ENCODE measurements at regions not wholly inside any gene's neighbourhood (a gene's known extent, or its start where the extent isn't known, plus 50 kb on each side); places are given as distances from the start of the nearest gene placed in this dataset.

DNA sequence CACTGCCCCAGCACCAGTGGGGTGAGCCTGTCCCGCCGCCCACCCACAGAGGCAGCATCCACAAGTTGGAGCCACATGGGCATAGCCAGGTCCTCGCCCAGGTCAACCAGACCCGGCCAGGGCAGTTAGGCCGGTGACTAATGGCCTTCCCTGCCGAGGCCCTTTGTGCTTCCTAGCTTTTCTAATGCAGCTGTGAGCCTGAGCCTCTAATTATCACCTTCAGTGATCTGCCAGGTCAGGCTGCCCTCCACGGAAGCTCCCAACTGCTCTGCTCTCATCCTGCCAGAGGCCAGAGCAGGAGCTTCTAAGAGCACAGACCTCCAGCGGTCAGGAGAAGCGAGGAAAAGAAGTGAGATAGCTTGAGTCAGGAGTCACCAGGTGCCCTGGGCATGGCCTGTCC, 87.1 kb upstream of the PPP1R26 start:
- Histone ChIP-seq H3K36me3 (ENCODE audit: control insufficient read depth, insufficient read depth, low read length) (no peaks in the 10 kb centered on the region), H3K4me1 (ENCODE audit: control insufficient read depth, insufficient read depth, low read length, poor library complexity, severe bottlenecking) (no peaks in the 10 kb centered on the region), H3K27ac (ENCODE audit: low read depth, low read length, severe bottlenecking) (no peak overlapping the region), H3K9me3 (ENCODE audit: control insufficient read depth, low read length) (peaks cover 14% of the 10 kb centered on the region), H3K4me3 (ENCODE audit: extremely low read depth, insufficient read depth, low read length, poor library complexity, severe bottlenecking) (no peak overlapping the region)
- 43 to 45% methylated on average over 9 of the region's 9 CpGs for WGBS, 2 experiments (ENCODE audit: insufficient coverage in 2 of 2)

DNA sequence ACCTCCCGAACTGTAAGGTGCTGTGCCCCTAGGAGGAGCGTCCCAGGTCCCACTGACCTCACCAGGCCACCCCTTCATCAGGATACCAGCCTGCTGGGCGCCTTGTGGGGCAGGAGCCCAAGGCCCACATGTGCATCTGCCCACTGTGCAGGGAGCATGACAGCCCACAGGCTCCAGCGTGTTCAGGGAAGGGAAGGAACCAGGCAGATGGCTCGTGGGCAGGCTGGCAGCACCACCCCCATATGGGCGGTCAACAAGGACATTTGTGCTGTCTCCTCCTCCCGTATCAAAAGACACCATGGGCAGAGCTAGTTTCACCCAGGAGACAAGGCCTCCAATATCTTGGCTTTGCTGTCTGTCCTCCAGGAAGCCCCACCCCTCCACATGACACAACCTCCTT, 85.5 kb upstream of the PPP1R26 start:
- Histone ChIP-seq H3K4me3 (ENCODE audit: extremely low read depth, insufficient read depth, low read length, poor library complexity, severe bottlenecking) (no peak overlapping the region), H3K4me1 (ENCODE audit: control insufficient read depth, insufficient read depth, low read length, poor library complexity, severe bottlenecking) (no peaks in the 10 kb centered on the region), H3K27ac (ENCODE audit: low read depth, low read length, severe bottlenecking) (no peak overlapping the region), H3K36me3 (ENCODE audit: control insufficient read depth, insufficient read depth, low read length) (no peaks in the 10 kb centered on the region), H3K9me3 (ENCODE audit: control insufficient read depth, low read length) (peaks cover 18% of the 10 kb centered on the region)
- WGBS, 2 experiments (ENCODE audit: insufficient coverage in 2 of 2): 79 to 89% methylated on average over 4 to 7 of the region's 7 CpGs

- 95 to 97% methylated on average over 5 of the region's 5 CpGs for WGBS, 2 experiments (ENCODE audit: insufficient coverage in 2 of 2)
- H3K36me3 ChIP-seq (ENCODE audit: control insufficient read depth, insufficient read depth, low read length): no peaks in the 10 kb centered on the region
- no peak overlapping the region for H3K27ac ChIP-seq (ENCODE audit: low read depth, low read length, severe bottlenecking)
- no peaks in the 10 kb centered on the region for H3K4me1 ChIP-seq (ENCODE audit: control insufficient read depth, insufficient read depth, low read length, poor library complexity, severe bottlenecking)
- peaks cover 18% of the 10 kb centered on the region for H3K9me3 ChIP-seq (ENCODE audit: control insufficient read depth, low read length)
- no peak overlapping the region for H3K4me3 ChIP-seq (ENCODE audit: extremely low read depth, insufficient read depth, low read length, poor library complexity, severe bottlenecking)
Measured at GRCh38 chr9:135394699-135395645, 84.6 kb upstream of the PPP1R26 start.

- Histone ChIP-seq H3K36me3 (ENCODE audit: control insufficient read depth, insufficient read depth, low read length) (no peaks in the 10 kb centered on the region), H3K4me1 (ENCODE audit: control insufficient read depth, insufficient read depth, low read length, poor library complexity, severe bottlenecking) (no peaks in the 10 kb centered on the region), H3K9me3 (ENCODE audit: control insufficient read depth, low read length) (peaks cover 18% of the 10 kb centered on the region), H3K4me3 (ENCODE audit: extremely low read depth, insufficient read depth, low read length, poor library complexity, severe bottlenecking) (no peak overlapping the region), H3K27ac (ENCODE audit: low read depth, low read length, severe bottlenecking) (no peak overlapping the region)
- 92 to 96% methylated on average over 11 to 12 of the region's 12 CpGs for WGBS, 2 experiments (ENCODE audit: insufficient coverage in 2 of 2)
Measured at GRCh38 chr9:135397142-135397541, 82.4 kb upstream of the PPP1R26 start.

GRCh38 chr9:135399000-135399649, 80.5 kb upstream of the PPP1R26 start:
- Histone ChIP-seq H3K4me1 (ENCODE audit: control insufficient read depth, insufficient read depth, low read length, poor library complexity, severe bottlenecking) (no peaks in the 10 kb centered on the region), H3K36me3 (ENCODE audit: control insufficient read depth, insufficient read depth, low read length) (no peaks in the 10 kb centered on the region), H3K9me3 (ENCODE audit: control insufficient read depth, low read length) (peaks cover 18% of the 10 kb centered on the region), H3K27ac (ENCODE audit: low read depth, low read length, severe bottlenecking) (no peak overlapping the region), H3K4me3 (ENCODE audit: extremely low read depth, insufficient read depth, low read length, poor library complexity, severe bottlenecking) (no peak overlapping the region)
- WGBS, 2 experiments (ENCODE audit: insufficient coverage in 2 of 2): 85 to 88% methylated on average over 16 to 18 of the region's 18 CpGs

- no peak overlapping the region for H3K27ac ChIP-seq (ENCODE audit: low read depth, low read length, severe bottlenecking)
- no peaks in the 10 kb centered on the region for H3K36me3 ChIP-seq (ENCODE audit: control insufficient read depth, insufficient read depth, low read length)
- no peak overlapping the region for H3K4me3 ChIP-seq (ENCODE audit: extremely low read depth, insufficient read depth, low read length, poor library complexity, severe bottlenecking)
- peaks cover 18% of the 10 kb centered on the region for H3K9me3 ChIP-seq (ENCODE audit: control insufficient read depth, low read length)
- H3K4me1 ChIP-seq (ENCODE audit: control insufficient read depth, insufficient read depth, low read length, poor library complexity, severe bottlenecking): no peaks in the 10 kb centered on the region
- WGBS, 2 experiments (ENCODE audit: insufficient coverage in 2 of 2): 83 to 89% methylated on average over 7 to 9 of the region's 9 CpGs
Measured at GRCh38 chr9:135400496-135400895, 79.1 kb upstream of the PPP1R26 start.

DNA sequence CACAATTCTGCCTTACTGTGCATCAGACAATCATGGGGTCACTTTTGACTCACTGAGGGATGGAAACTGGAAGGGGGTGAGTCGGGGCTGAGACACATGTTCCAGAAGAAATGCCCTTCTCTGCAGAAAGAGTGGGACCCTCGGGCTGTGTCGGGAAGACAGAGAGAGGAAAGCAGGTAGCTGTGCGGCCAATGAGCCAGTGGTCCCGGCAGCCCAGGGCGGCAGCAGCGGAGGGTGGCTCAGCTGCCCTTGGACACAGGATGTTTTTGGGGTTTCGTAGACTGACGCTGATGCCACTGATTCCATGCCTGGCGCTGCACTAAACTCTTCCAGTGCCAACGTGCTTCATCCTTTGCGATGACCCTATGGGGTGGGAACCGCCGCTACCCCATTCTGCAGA, 78.4 kb upstream of the PPP1R26 start:
- 88 to 90% methylated on average over 14 of the region's 14 CpGs for WGBS, 2 experiments (ENCODE audit: insufficient coverage in 2 of 2)

GRCh38 chr9:135402048-135402738, 77.4 kb upstream of the PPP1R26 start:
- H3K9me3 ChIP-seq (ENCODE audit: control insufficient read depth, low read length): peaks cover 4% of the 10 kb centered on the region
- no peak overlapping the region for H3K4me3 ChIP-seq (ENCODE audit: extremely low read depth, insufficient read depth, low read length, poor library complexity, severe bottlenecking)
- no peaks in the 10 kb centered on the region for H3K4me1 ChIP-seq (ENCODE audit: control insufficient read depth, insufficient read depth, low read length, poor library complexity, severe bottlenecking)
- H3K36me3 ChIP-seq (ENCODE audit: control insufficient read depth, insufficient read depth, low read length): no peaks in the 10 kb centered on the region
- 86 to 90% methylated on average over 18 of the region's 18 CpGs for WGBS, 2 experiments (ENCODE audit: insufficient coverage in 2 of 2)
- H3K27ac ChIP-seq (ENCODE audit: low read depth, low read length, severe bottlenecking): no peak overlapping the region

More for the DNA sequence above, 78.4 kb upstream of the PPP1R26 start:
- H3K27ac ChIP-seq (ENCODE audit: low read depth, low read length, severe bottlenecking): no peak overlapping the region
- H3K4me1 ChIP-seq (ENCODE audit: control insufficient read depth, insufficient read depth, low read length, poor library complexity, severe bottlenecking): no peaks in the 10 kb centered on the region
- H3K9me3 ChIP-seq (ENCODE audit: control insufficient read depth, low read length): peaks cover 11% of the 10 kb centered on the region
- no peaks in the 10 kb centered on the region for H3K36me3 ChIP-seq (ENCODE audit: control insufficient read depth, insufficient read depth, low read length)
- H3K4me3 ChIP-seq (ENCODE audit: extremely low read depth, insufficient read depth, low read length, poor library complexity, severe bottlenecking): no peak overlapping the region

GRCh38 chr9:135402739-135403695, 76.6 kb upstream of the PPP1R26 start:
- Histone ChIP-seq H3K9me3 (ENCODE audit: control insufficient read depth, low read length) (peaks cover under 1% of the 10 kb centered on the region), H3K27ac (ENCODE audit: low read depth, low read length, severe bottlenecking) (no peak overlapping the region), H3K4me3 (ENCODE audit: extremely low read depth, insufficient read depth, low read length, poor library complexity, severe bottlenecking) (no peak overlapping the region), H3K36me3 (ENCODE audit: control insufficient read depth, insufficient read depth, low read length) (no peaks in the 10 kb centered on the region), H3K4me1 (ENCODE audit: control insufficient read depth, insufficient read depth, low read length, poor library complexity, severe bottlenecking) (no peaks in the 10 kb centered on the region)
- WGBS, 2 experiments (ENCODE audit: insufficient coverage in 2 of 2): 91 to 92% methylated on average over 25 to 29 of the region's 29 CpGs
